ENCODE measurements at regions not wholly inside any gene's neighbourhood (a gene's known extent, or its start where the extent isn't known, plus 50 kb on each side); places are given as distances from the start of the nearest gene placed in this dataset.

- intact Hi-C loops (cut with DNase I) = no loop called here
- DNase-seq = no peak
Measured at GRCh38 chr16:6898896-6899295, 433.7 kb upstream of the RBFOX1 start.

GRCh38 chr16:6897876-6898485, 434.7 kb upstream of the RBFOX1 start:
- intact Hi-C loops (cut with DNase I) = no loop called here
- no peak for DNase-seq

- no peak for DNase-seq
- intact Hi-C loops (cut with DNase I) = no loop called here
Measured at GRCh38 chr16:6892966-6893365, 439.7 kb upstream of the RBFOX1 start.

- no peak for DNase-seq
- intact Hi-C loops (cut with DNase I) = no loop called here
Measured at GRCh38 chr16:6891496-6891895, 441.1 kb upstream of the RBFOX1 start.

- no peak for DNase-seq
- intact Hi-C loops (cut with DNase I) = no loop called here
Measured at GRCh38 chr16:6888531-6888930, 444.1 kb upstream of the RBFOX1 start.

GRCh38 chr16:6884002-6884401, 448.6 kb upstream of the RBFOX1 start:
- intact Hi-C loops (cut with DNase I) = no loop called here
- DNase-seq = peak; percentile 20 to 86 (median 61)

GRCh38 chr16:6880263-6880662, 452.4 kb upstream of the RBFOX1 start:
- intact Hi-C loops (cut with DNase I) = no loop called here
- no peak for DNase-seq

- no peak for DNase-seq
Measured at GRCh38 chr16:6864671-6865070, 468.0 kb upstream of the RBFOX1 start.

GRCh38 chr16:6864244-6864643, 468.4 kb upstream of the RBFOX1 start:
- DNase-seq = no peak
- intact Hi-C loops (cut with DNase I) = no loop called here

More at GRCh38 chr16:6864671-6865070, 468.0 kb upstream of the RBFOX1 start:
- intact Hi-C loops (cut with DNase I) = no loop called here

GRCh38 chr16:6863135-6863534, 469.5 kb upstream of the RBFOX1 start:
- no peak for DNase-seq
- intact Hi-C loops (cut with DNase I) = no loop called here

- no peak for DNase-seq
- intact Hi-C loops (cut with DNase I) = no loop called here
Measured at GRCh38 chr16:6861815-6862477, 470.7 kb upstream of the RBFOX1 start.

- DNase-seq = no peak
- intact Hi-C loops (cut with DNase I) = no loop called here
Measured at GRCh38 chr16:6861135-6861814, 471.4 kb upstream of the RBFOX1 start.

GRCh38 chr16:6857575-6857974, 475.1 kb upstream of the RBFOX1 start:
- intact Hi-C loops (cut with DNase I) = no loop called here

GRCh38 chr16:6856578-6856977, 476.1 kb upstream of the RBFOX1 start:
- no peak for DNase-seq
- intact Hi-C loops (cut with DNase I) = no loop called here

More at GRCh38 chr16:6857575-6857974, 475.1 kb upstream of the RBFOX1 start:
- DNase-seq = no peak

GRCh38 chr16:6853565-6853964, 479.1 kb upstream of the RBFOX1 start:
- intact Hi-C loops (cut with DNase I) = no loop called here
- DNase-seq = no peak

- no peak for DNase-seq
- intact Hi-C loops (cut with DNase I) = no loop called here
Measured at GRCh38 chr16:6852643-6853225, 479.9 kb upstream of the RBFOX1 start.

GRCh38 chr16:6846452-6846851, 486.2 kb upstream of the RBFOX1 start:
- intact Hi-C loops (cut with DNase I) = no loop called here
- no peak for DNase-seq

- intact Hi-C loops (cut with DNase I) = no loop called here
Measured at GRCh38 chr16:6841392-6841791, 491.3 kb upstream of the RBFOX1 start.

GRCh38 chr16:6837722-6838121, 494.9 kb upstream of the RBFOX1 start:
- intact Hi-C loops (cut with DNase I) = no loop called here
- DNase-seq = no peak

More at GRCh38 chr16:6841392-6841791, 491.3 kb upstream of the RBFOX1 start:
- DNase-seq = peak in 7 of 42 donors; percentile 3 to 60 (median 27)

GRCh38 chr16:6836766-6837165, 495.9 kb upstream of the RBFOX1 start:
- DNase-seq = peak in 1 of 42 donors; percentile 18
- intact Hi-C loops (cut with DNase I) = no loop called here
